A549 (cell line): ENCODE measurements at regions not wholly inside any gene's neighbourhood (a gene's known extent, or its start where the extent isn't known, plus 50 kb on each side); places are given as distances from the start of the nearest gene placed in this dataset.

Experiments
- ATAC-seq, 2 experiments: fragments of 200-7000 bp in 1 of 2; fragments of >200 bp in 1 of 2; cut with Nextera tagmentation in 1 of 2; cut with Tn5 transposase in 1 of 2; 3 replicates each; pipeline versions ENCODE4 v1.8.0 to v1.9.1; 2018 to 2020; ENCODE audit warnings: mild to moderate bottlenecking in 1 of 2, moderate library complexity in 1 of 2
- CTCF ChIA-PET: fragments of 300-600 bp; sonication (Branson Sonifier 250); formaldehyde crosslinking; extraction: SDS; loops from one replicate; lab custom pipeline; 2021; ENCODE audit warnings: antibody characterized with exemption, inconsistent platforms; lab: Yijun Ruan, JAX
- POLR2A ChIA-PET: fragments of 350-600 bp; formaldehyde crosslinking; extraction: SDS; loops from one replicate; lab custom pipeline; 2021; ENCODE audit warnings: antibody characterized with exemption, inconsistent platforms; lab: Yijun Ruan, JAX
- DNase-seq, 2 experiments: peaks; one replicate each; pipeline versions ENCODE4 v3.0.0 to v3.0.0-alpha.2; 2011 to 2016; ENCODE audit warnings: low read depth in 1 of 2, low spot score in 1 of 2
- FAIRE-seq: peaks from 2 replicates; lab custom pipeline; 2011; peaks lifted over from hg19 to GRCh38; lab: Jason Lieb, UNC
- H3K27ac ChIP-seq, 2 experiments: fragments of >200 bp; sonication (Bioruptor Twin); formaldehyde crosslinking; 3 replicates each; pipeline ENCODE4 v1.5.1; 2016 to 2017
- H3K4me1 ChIP-seq: fragments of >200 bp; sonication (Bioruptor Twin); formaldehyde crosslinking; 3 replicates; pipeline ENCODE4 v1.6.1; 2016
- H3K4me2 ChIP-seq: fragments of >200 bp; sonication (Bioruptor Twin); formaldehyde crosslinking; 3 replicates; pipeline ENCODE4 v1.6.1; 2016
- H3K4me3 ChIP-seq: fragments of >200 bp; sonication (Bioruptor Twin); formaldehyde crosslinking; 3 replicates; pipeline ENCODE4 v1.5.1; 2016
- H3K9me3 ChIP-seq: fragments of >200 bp; sonication (Bioruptor Twin); formaldehyde crosslinking; 3 replicates; pipeline ENCODE4 v1.6.1; 2016
- ATOH8 ChIP-seq: fragments of 250-450 bp; sonication (Bioruptor Pico); IDR thresholded peaks from 2 replicates; pipeline ENCODE4 v1.5.0; 2020; ENCODE audit warnings: low read depth, mild to moderate bottlenecking, moderate library complexity
- BCL3 ChIP-seq: fragments of >200 bp; sonication (Bioruptor Twin); formaldehyde crosslinking; IDR thresholded peaks from 3 replicates; pipeline ENCODE4 v1.6.1; 2016
- BHLHE40 ChIP-seq: IDR thresholded peaks from 2 replicates; pipeline ENCODE4 v1.6.1; 2012; ENCODE audit warnings: low read depth, low read length, inconsistent platforms
- EHF ChIP-seq: fragments of 250-450 bp; sonication (Bioruptor Pico); IDR thresholded peaks from 2 replicates; pipeline ENCODE4 v1.5.0; 2020; ENCODE audit warnings: mild to moderate bottlenecking
- HEYL ChIP-seq: fragments of 250-450 bp; sonication (Bioruptor Pico); IDR thresholded peaks from 2 replicates; pipeline ENCODE4 v1.8.0; 2021; ENCODE audit warnings: mild to moderate bottlenecking, moderate library complexity
- JUNB ChIP-seq: fragments of >200 bp; sonication (Bioruptor Twin); formaldehyde crosslinking; IDR thresholded peaks from 2 replicates; pipeline ENCODE4 v1.6.1; 2016
- MAZ ChIP-seq: fragments of 150-350 bp; IDR thresholded peaks from 2 replicates; pipeline ENCODE4 v1.6.1; 2014; ENCODE audit warnings: antibody characterized with exemption, low read depth, low read length, borderline replicate concordance
- NPAS2 ChIP-seq: fragments of 250-450 bp; sonication (Bioruptor Pico); IDR thresholded peaks from 2 replicates; pipeline ENCODE4 v1.8.0; 2022; ENCODE audit warnings: mild to moderate bottlenecking, moderate library complexity, borderline replicate concordance
- NR3C1 ChIP-seq: fragments of >200 bp; sonication (Bioruptor Twin); formaldehyde crosslinking; IDR thresholded peaks from 3 replicates; pipeline ENCODE4 v1.6.1; 2017
- PBX3 ChIP-seq: IDR thresholded peaks from 2 replicates; pipeline ENCODE4 v1.6.1; 2012
- POLR2A ChIP-seq: IDR thresholded peaks from 2 replicates; pipeline ENCODE4 v1.6.1; 2012; ENCODE audit warnings: mild to moderate bottlenecking, low read length
- REST ChIP-seq: fragments of 200-600 bp; sonication (generic); IDR thresholded peaks from 2 replicates; pipeline ENCODE4 v1.6.1; 2016; ENCODE audit warnings: antibody characterized with exemption, mild to moderate bottlenecking, moderate library complexity
- RFX5 ChIP-seq: fragments of 450-650 bp; IDR thresholded peaks from 2 replicates; pipeline ENCODE4 v1.7.1; 2014; ENCODE audit warnings: antibody characterized with exemption, mild to moderate bottlenecking, moderate library complexity
- RNF2 ChIP-seq: fragments of 200-600 bp; sonication (generic); IDR thresholded peaks from 2 replicates; pipeline ENCODE4 v1.6.1; 2016; ENCODE audit warnings: low read depth, mild to moderate bottlenecking, antibody characterized with exemption, moderate library complexity, borderline replicate concordance
- SREBF2 ChIP-seq: fragments of 450-650 bp; IDR thresholded peaks from 2 replicates; pipeline ENCODE4 v1.6.1; 2014; ENCODE audit warnings: mild to moderate bottlenecking, moderate library complexity
- TFCP2L1 ChIP-seq: fragments of 250-450 bp; sonication (Bioruptor Pico); IDR thresholded peaks from 2 replicates; pipeline ENCODE4 v1.5.0; 2021; ENCODE audit warnings: mild to moderate bottlenecking
- ZFP36 ChIP-seq: fragments of 450-650 bp; IDR thresholded peaks from 2 replicates; pipeline ENCODE4 v1.6.1; 2014; ENCODE audit warnings: borderline replicate concordance; ENCODE audit not compliant: partially characterized antibody
- WGBS: methylation state at CpG from one replicate; pipeline ENCODE4 v1.1.6; 2017; ENCODE audit errors: missing lambda C conversion rate; 5-methylcytosine and 5-hydroxymethylcytosine counted together

- POLR2A ChIA-PET: no interaction called here
- 28% methylated on average over 8 of the region's 24 CpGs for WGBS
- H3K4me2 ChIP-seq: no peak overlapping the region
Measured at GRCh38 chr13:53408847-53409568, 380.4 kb downstream of the OLFM4 start.

GRCh38 chr13:53411463-53411862, 382.9 kb downstream of the OLFM4 start:
- WGBS: 0% methylated on average over 1 of the region's 1 CpG
- ChIA-PET POLR2A (no interaction called here), CTCF (no interaction called here)
- Histone ChIP-seq H3K27ac (no peak overlapping the region), H3K4me1 (no peaks in the 10 kb centered on the region), H3K4me3 (no peak overlapping the region), H3K9me3 (no peaks in the 10 kb centered on the region), H3K4me2 (no peak overlapping the region)
- DNase-seq: no peak
- ATAC-seq: no peak
- TF ChIP-seq NPAS2 (no peak), TFCP2L1 (no peak), REST (no peak), RNF2 (no peak), SREBF2 (no peak), ATOH8 (CRISPR knock-in tag) (no peak), RFX5 (no peak), HEYL (CRISPR knock-in tag) (no peak), BHLHE40 (no peak), BCL3 (no peak), JUNB (no peak)
- no peak for FAIRE-seq

More at GRCh38 chr13:53408847-53409568, 380.4 kb downstream of the OLFM4 start:
- CTCF ChIA-PET: no interaction called here
- ATAC-seq: no peak
- TF ChIP-seq NR3C1: no peak
- no peak for TF ChIP-seq ZFP36
- TF ChIP-seq POLR2A: no peak
- TF ChIP-seq EHF (CRISPR knock-in tag): no peak
- no peak for TF ChIP-seq PBX3
- TF ChIP-seq, all 56 proteins: peak for 0
- Histone ChIP-seq H3K4me1 (no peaks in the 10 kb centered on the region), H3K9me3 (no peaks in the 10 kb centered on the region), H3K4me3 (no peak overlapping the region), H3K27ac (no peak overlapping the region)
- DNase-seq: no peak
- FAIRE-seq: no peak

GRCh38 chr13:53415135-53415534, 386.5 kb downstream of the OLFM4 start:
- CTCF ChIA-PET: no interaction called here
- Histone ChIP-seq H3K4me2 (no peak overlapping the region), H3K4me3 (no peak overlapping the region), H3K4me1 (no peaks in the 10 kb centered on the region), H3K9me3 (no peaks in the 10 kb centered on the region), H3K27ac (no peak overlapping the region)
- no peak for DNase-seq
- 20% methylated on average over 2 of the region's 2 CpGs for WGBS
- no peak for FAIRE-seq
- TF ChIP-seq TFCP2L1 (no peak), MAZ (no peak)
- TF ChIP-seq, all 56 proteins: peak for 0
- POLR2A ChIA-PET: no interaction called here
- no peak for ATAC-seq
